ENCODE measurements at regions not wholly inside any gene's neighbourhood (a gene's known extent, or its start where the extent isn't known, plus 50 kb on each side); places are given as distances from the start of the nearest gene placed in this dataset.
"Not testable (repeated sequence)": the region's sequence is repeated elsewhere in the genome, so short reads cannot be mapped to it uniquely, and the experiment has no call there.

DNA sequence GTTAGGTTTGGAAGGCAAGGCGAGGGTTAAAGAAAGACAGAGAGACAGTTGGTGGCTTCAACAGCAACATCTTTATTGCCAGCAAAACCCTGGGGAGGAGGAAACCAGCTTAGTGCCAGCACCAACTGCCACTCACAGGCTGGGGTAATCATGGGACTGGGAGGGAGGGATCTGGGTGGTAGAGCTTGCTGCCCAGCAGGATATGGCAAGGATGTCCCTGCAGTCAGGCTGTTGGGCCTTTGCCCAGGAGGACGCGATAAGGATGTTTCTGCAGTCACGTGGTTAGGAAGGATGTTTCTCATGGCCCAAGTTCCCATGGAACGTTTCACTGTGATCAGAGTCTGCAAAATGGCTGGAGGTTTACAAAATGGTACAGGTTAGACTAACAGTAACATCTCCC, 233.5 kb downstream of the POTED start:
- H3K4me3 ChIP-seq; intact Hi-C loops (cut with DNase I); H3K36me3 ChIP-seq; H3K4me1 ChIP-seq; DNase-seq (ENCODE audit: extremely low spot score); H3K27me3 ChIP-seq; H3K27ac ChIP-seq (replicated peaks in 1 of 4); H3K9me3 ChIP-seq: not testable (repeated sequence)
- WGBS, result 65% methylated on average over 5 of the region's 5 CpGs

- intact Hi-C loops (cut with DNase I); H3K4me3 ChIP-seq; H3K36me3 ChIP-seq; H3K4me1 ChIP-seq; DNase-seq (ENCODE audit: extremely low spot score); H3K9me3 ChIP-seq; H3K27me3 ChIP-seq; H3K27ac ChIP-seq (replicated peaks in 1 of 4): not testable (repeated sequence)
- WGBS, result 88% methylated on average over 19 of the region's 19 CpGs
These were observed 218.1 kb downstream of the POTED start for GRCh38 chr21:13827666-13828065.

- WGBS, result 74% methylated on average over 18 of the region's 18 CpGs
- no peak for DNase-seq (ENCODE audit: extremely low spot score)
- Histone ChIP-seq H3K27me3 (no peaks in the 10 kb centered on the region), H3K27ac (replicated peaks in 1 of 4) (no peak overlapping the region), H3K9me3 (no peaks in the 10 kb centered on the region), H3K36me3 (no peaks in the 10 kb centered on the region), H3K4me1 (no peaks in the 10 kb centered on the region), H3K4me3 (no peak overlapping the region)
- no peak for TF ChIP-seq CTCF (IDR thresholded peaks at IDR 0.05)
- TF ChIP-seq EP300 (IDR thresholded peaks at IDR 0.05), result no peak
- no peak for TF ChIP-seq POLR2A (IDR thresholded peaks at IDR 0.05; ENCODE audit: low read depth)
- no peak for TF ChIP-seq POLR2AphosphoS5 (IDR thresholded peaks at IDR 0.05)
- intact Hi-C loops (cut with DNase I), result no loop called here
These were observed 217.6 kb downstream of the POTED start for GRCh38 chr21:13827201-13827600.

GRCh38 chr21:13826511-13826910, 216.9 kb downstream of the POTED start:
- DNase-seq (ENCODE audit: extremely low spot score); H3K36me3 ChIP-seq; H3K4me1 ChIP-seq; H3K9me3 ChIP-seq; H3K27ac ChIP-seq (replicated peaks in 1 of 4); intact Hi-C loops (cut with DNase I); H3K4me3 ChIP-seq; H3K27me3 ChIP-seq: not testable (repeated sequence)
- WGBS, result 91% methylated on average over 14 of the region's 15 CpGs

DNA sequence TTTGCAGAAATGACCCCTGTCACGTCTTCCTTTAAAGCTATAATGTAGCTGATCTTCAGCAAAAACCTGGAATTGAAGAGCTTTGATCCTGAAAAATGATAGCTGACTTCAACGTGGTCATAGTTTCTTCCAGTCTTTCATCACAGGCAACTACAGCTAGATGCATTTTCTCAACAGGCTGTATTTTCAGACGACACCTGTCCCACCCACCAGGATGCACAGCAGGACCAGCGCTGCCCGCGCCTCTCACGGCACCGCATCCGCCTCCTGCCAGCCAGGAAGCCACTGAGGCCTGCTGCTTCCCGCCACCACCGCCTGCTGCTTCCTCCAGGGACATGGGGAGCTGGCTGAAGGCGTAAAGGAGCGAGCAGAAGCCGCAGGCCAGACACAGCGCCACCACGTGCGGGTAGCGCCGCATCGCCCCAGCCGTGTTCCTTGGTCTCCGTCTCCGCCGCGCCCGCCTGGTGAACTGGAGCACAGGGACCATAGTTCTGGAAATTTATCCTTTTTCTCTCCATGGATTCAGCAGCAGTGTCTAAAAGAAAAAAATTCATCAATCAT, 215.7 kb downstream of the POTED start:
- H3K36me3 ChIP-seq; H3K4me1 ChIP-seq; H3K27me3 ChIP-seq; H3K9me3 ChIP-seq; DNase-seq (ENCODE audit: extremely low spot score); intact Hi-C loops (cut with DNase I); H3K27ac ChIP-seq (replicated peaks in 1 of 4); H3K4me3 ChIP-seq: not testable (repeated sequence)
- WGBS, result 36% methylated on average over 2 of the region's 26 CpGs

- intact Hi-C loops (cut with DNase I); H3K4me3 ChIP-seq; H3K9me3 ChIP-seq; H3K36me3 ChIP-seq; H3K4me1 ChIP-seq; DNase-seq (ENCODE audit: extremely low spot score); H3K27me3 ChIP-seq; H3K27ac ChIP-seq (replicated peaks in 1 of 4): not testable (repeated sequence)
- 66% methylated on average over 4 of the region's 4 CpGs for WGBS
These were observed 210.7 kb downstream of the POTED start for GRCh38 chr21:13820286-13820685.

- WGBS, result 74% methylated on average over 2 of the region's 2 CpGs
- not testable (repeated sequence) for H3K36me3 ChIP-seq, H3K4me1 ChIP-seq
These were observed 202.6 kb downstream of the POTED start for GRCh38 chr21:13812191-13812590.

GRCh38 chr21:13810559-13810958, 201.0 kb downstream of the POTED start:
- H3K27me3 ChIP-seq; H3K36me3 ChIP-seq; H3K4me1 ChIP-seq; H3K9me3 ChIP-seq; DNase-seq (ENCODE audit: extremely low spot score); intact Hi-C loops (cut with DNase I); H3K27ac ChIP-seq (replicated peaks in 1 of 4); H3K4me3 ChIP-seq: not testable (repeated sequence)

More at GRCh38 chr21:13812191-13812590, 202.6 kb downstream of the POTED start:
- intact Hi-C loops (cut with DNase I); H3K27me3 ChIP-seq; DNase-seq (ENCODE audit: extremely low spot score); H3K9me3 ChIP-seq; H3K4me3 ChIP-seq; H3K27ac ChIP-seq (replicated peaks in 1 of 4): not testable (repeated sequence)

DNA sequence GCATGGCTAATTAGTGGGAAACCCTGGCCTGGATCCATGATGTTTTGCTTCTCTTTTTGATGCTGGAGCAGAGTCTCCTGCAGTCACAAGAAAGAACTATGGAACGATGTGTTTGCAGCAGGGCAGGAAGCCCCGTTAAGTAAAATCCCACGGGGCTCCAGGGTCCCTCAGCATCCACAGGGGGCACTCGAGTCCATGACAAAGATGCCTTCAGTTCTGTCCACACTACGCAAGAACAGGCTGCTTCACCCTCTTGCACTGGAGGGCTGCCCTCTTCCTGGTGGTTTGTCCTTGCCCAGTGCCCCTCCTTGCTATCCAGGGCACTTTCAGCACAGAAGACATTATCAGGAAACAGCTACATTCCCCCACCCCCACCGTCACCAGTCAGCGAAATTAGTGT, 196.9 kb downstream of the POTED start:
- WGBS, result 82% methylated on average over 2 of the region's 7 CpGs
- H3K27me3 ChIP-seq; H3K36me3 ChIP-seq; DNase-seq (ENCODE audit: extremely low spot score); H3K9me3 ChIP-seq; H3K27ac ChIP-seq (replicated peaks in 1 of 4); intact Hi-C loops (cut with DNase I); H3K4me3 ChIP-seq; H3K4me1 ChIP-seq: not testable (repeated sequence)

- H3K4me3 ChIP-seq; H3K36me3 ChIP-seq; intact Hi-C loops (cut with DNase I); H3K9me3 ChIP-seq; DNase-seq (ENCODE audit: extremely low spot score); H3K27me3 ChIP-seq; H3K27ac ChIP-seq (replicated peaks in 1 of 4); H3K4me1 ChIP-seq: not testable (repeated sequence)
- 84% methylated on average over 7 of the region's 7 CpGs for WGBS
These were observed 193.2 kb downstream of the POTED start for GRCh38 chr21:13802757-13803156.

Measured in esophagus muscularis mucosa (tissue), 4 donors.